ENCODE measurements at regions not wholly inside any gene's neighbourhood (a gene's known extent, or its start where the extent isn't known, plus 50 kb on each side); places are given as distances from the start of the nearest gene placed in this dataset.

- no peak for TF ChIP-seq CTCF (optimal IDR thresholded peaks at IDR 0.05 in 1 of 3, IDR thresholded peaks at IDR 0.05 in 1 of 3, conservative IDR thresholded peaks at IDR 0.05 in 1 of 3; ENCODE audit: extremely low read depth in 1 of 3, insufficient read depth in 2 of 3, low read length in 3 of 3)
- TF ChIP-seq EZH2 (IDR thresholded peaks at IDR 0.05; ENCODE audit: low read length): no peak
- Histone ChIP-seq H3K27ac (ENCODE audit: control insufficient read depth, insufficient read depth, low read length) (no peak overlapping the region), H3K27me3 (ENCODE audit: control insufficient read depth, extremely low read depth, insufficient read depth, low read length) (no peaks in the 10 kb centered on the region), H3K4me3 (ENCODE audit: control insufficient read depth in 2 of 3, extremely low read depth in 1 of 3, insufficient read depth in 2 of 3, low read depth in 1 of 3, low read length in 3 of 3) (no peak overlapping the region), H3K9me1 (ENCODE audit: control insufficient read depth, extremely low read depth, insufficient read depth, low read length) (no peaks in the 10 kb centered on the region), H4K20me1 (ENCODE audit: control insufficient read depth, extremely low read depth, insufficient read depth, low read length) (no peaks in the 10 kb centered on the region), H3K9me3 (ENCODE audit: control insufficient read depth, low read depth, low read length) (no peaks in the 10 kb centered on the region), H3K4me1 (ENCODE audit: control insufficient read depth, extremely low read depth, insufficient read depth, low read length) (no peaks in the 10 kb centered on the region), H3K9ac (ENCODE audit: control insufficient read depth, extremely low read depth, insufficient read depth, low read length) (no peak overlapping the region), H3K79me2 (ENCODE audit: control insufficient read depth, insufficient read depth, low read length) (no peaks in the 10 kb centered on the region), H3K36me3 (ENCODE audit: control insufficient read depth in 2 of 2, extremely low read depth in 1 of 2, insufficient read depth in 2 of 2, low read length in 2 of 2) (no peaks in the 10 kb centered on the region), H2AFZ (ENCODE audit: control insufficient read depth, low read length) (no peak overlapping the region), H3K4me2 (ENCODE audit: control insufficient read depth, extremely low read depth, insufficient read depth, low read depth, low read length) (no peak overlapping the region)
- dilution Hi-C loops (cut with MboI; ENCODE audit: extremely low pct_ligation_motif_present, low sequenced_read_pairs): no loop called here
- FAIRE-seq (no peak), DNase-seq (ENCODE audit: low read depth, low spot score) (no peak)
Observed at GRCh38 chr10:62707810-62708209, 96.7 kb upstream of the ADO start.

GRCh38 chr10:62708569-62708968 is 96.0 kb upstream of the ADO start:
- Histone ChIP-seq H3K4me1 (ENCODE audit: control insufficient read depth, extremely low read depth, insufficient read depth, low read length) (no peaks in the 10 kb centered on the region), H3K4me3 (ENCODE audit: control insufficient read depth in 2 of 3, extremely low read depth in 1 of 3, insufficient read depth in 2 of 3, low read depth in 1 of 3, low read length in 3 of 3) (no peak overlapping the region), H3K27ac (ENCODE audit: control insufficient read depth, insufficient read depth, low read length) (no peak overlapping the region), H3K9ac (ENCODE audit: control insufficient read depth, extremely low read depth, insufficient read depth, low read length) (no peak overlapping the region), H3K9me3 (ENCODE audit: control insufficient read depth, low read depth, low read length) (no peaks in the 10 kb centered on the region), H3K27me3 (ENCODE audit: control insufficient read depth, extremely low read depth, insufficient read depth, low read length) (no peaks in the 10 kb centered on the region), H2AFZ (ENCODE audit: control insufficient read depth, low read length) (no peak overlapping the region), H3K9me1 (ENCODE audit: control insufficient read depth, extremely low read depth, insufficient read depth, low read length) (no peaks in the 10 kb centered on the region), H3K79me2 (ENCODE audit: control insufficient read depth, insufficient read depth, low read length) (no peaks in the 10 kb centered on the region), H3K36me3 (ENCODE audit: control insufficient read depth in 2 of 2, extremely low read depth in 1 of 2, insufficient read depth in 2 of 2, low read length in 2 of 2) (no peaks in the 10 kb centered on the region), H3K4me2 (ENCODE audit: control insufficient read depth, extremely low read depth, insufficient read depth, low read depth, low read length) (no peak overlapping the region), H4K20me1 (ENCODE audit: control insufficient read depth, extremely low read depth, insufficient read depth, low read length) (no peaks in the 10 kb centered on the region)
- no peak for TF ChIP-seq EZH2 (IDR thresholded peaks at IDR 0.05; ENCODE audit: low read length)
- TF ChIP-seq CTCF (optimal IDR thresholded peaks at IDR 0.05 in 1 of 3, IDR thresholded peaks at IDR 0.05 in 1 of 3, conservative IDR thresholded peaks at IDR 0.05 in 1 of 3; ENCODE audit: extremely low read depth in 1 of 3, insufficient read depth in 2 of 3, low read length in 3 of 3): no peak
- FAIRE-seq: no peak
- DNase-seq (ENCODE audit: low read depth, low spot score): no peak
- dilution Hi-C loops (cut with MboI; ENCODE audit: extremely low pct_ligation_motif_present, low sequenced_read_pairs): no loop called here
